HG03432 (cell line): ENCODE measurements at regions not wholly inside any gene's neighbourhood (a gene's known extent, or its start where the extent isn't known, plus 50 kb on each side); places are given as distances from the start of the nearest gene placed in this dataset.

Source experiments
- ATAC-seq: cut with Tn5 transposase; IDR thresholded peaks from one replicate; pipeline ENCODE4 v1.9.1; 2021; ENCODE audit warnings: mild to moderate bottlenecking, moderate library complexity; ENCODE audit not compliant: unreplicated experiment

- ATAC-seq, result no peak
Measured at GRCh38 chr1:79845936-79846335, 839.4 kb upstream of the ADGRL4 start.

- ATAC-seq, result no peak
Measured at GRCh38 chr1:79842811-79843210, 836.3 kb upstream of the ADGRL4 start.

GRCh38 chr1:79839882-79840281 is 833.4 kb upstream of the ADGRL4 start:
- no peak for ATAC-seq

GRCh38 chr1:79827446-79827845 is 820.9 kb upstream of the ADGRL4 start:
- ATAC-seq, result no peak

- ATAC-seq, result no peak
Measured at GRCh38 chr1:79825551-79825950, 819.0 kb upstream of the ADGRL4 start.

GRCh38 chr1:79822053-79822452 is 815.5 kb upstream of the ADGRL4 start:
- ATAC-seq, result no peak

- ATAC-seq, result no peak
Measured at GRCh38 chr1:79819140-79819539, 812.6 kb upstream of the ADGRL4 start.

GRCh38 chr1:79817031-79817560 is 810.6 kb upstream of the ADGRL4 start:
- ATAC-seq, result no peak

- no peak for ATAC-seq
Measured at GRCh38 chr1:79815115-79815514, 808.6 kb upstream of the ADGRL4 start.

- ATAC-seq, result no peak
Measured at GRCh38 chr1:79811173-79811572, 804.6 kb upstream of the ADGRL4 start.

- ATAC-seq, result no peak
Measured at GRCh38 chr1:79808816-79809475, 802.4 kb upstream of the ADGRL4 start.

GRCh38 chr1:79807816-79808215 is 801.3 kb upstream of the ADGRL4 start:
- no peak for ATAC-seq

GRCh38 chr1:79797487-79797886 is 791.0 kb upstream of the ADGRL4 start:
- no peak for ATAC-seq

- ATAC-seq, result no peak
Measured at GRCh38 chr1:79796434-79796833, 789.9 kb upstream of the ADGRL4 start.

GRCh38 chr1:79792219-79792930 is 785.8 kb upstream of the ADGRL4 start:
- ATAC-seq, result no peak

- no peak for ATAC-seq
Measured at GRCh38 chr1:79791488-79792218, 785.1 kb upstream of the ADGRL4 start.

GRCh38 chr1:79790950-79791349 is 784.4 kb upstream of the ADGRL4 start:
- ATAC-seq, result no peak

GRCh38 chr1:79787631-79788030 is 781.1 kb upstream of the ADGRL4 start:
- no peak for ATAC-seq

GRCh38 chr1:79785964-79786363 is 779.4 kb upstream of the ADGRL4 start:
- ATAC-seq, result no peak

- ATAC-seq, result no peak
Measured at GRCh38 chr1:79785561-79785960, 779.0 kb upstream of the ADGRL4 start.

GRCh38 chr1:79781261-79781660 is 774.7 kb upstream of the ADGRL4 start:
- ATAC-seq, result no peak
